Mucosa of stomach (tissue), 1 donor: ENCODE measurements at regions not wholly inside any gene's neighbourhood (a gene's known extent, or its start where the extent isn't known, plus 50 kb on each side); places are given as distances from the start of the nearest gene placed in this dataset.
"Not testable (repeated sequence)": the region's sequence is repeated elsewhere in the genome, so short reads cannot be mapped to it uniquely, and the experiment has no call there.

ENCODE experiments used
- H3K27me3 ChIP-seq: one replicate; pipeline ENCODE4 v1.7.0; 2013; ENCODE audit warnings: mild to moderate bottlenecking, low read length; ENCODE audit not compliant: control insufficient read depth, insufficient read depth
- H3K36me3 ChIP-seq: one replicate; pipeline ENCODE4 v1.7.0; 2013; ENCODE audit warnings: low read length; ENCODE audit not compliant: control insufficient read depth, insufficient read depth
- H3K4me1 ChIP-seq: one replicate; pipeline ENCODE4 v1.7.0; 2013; ENCODE audit warnings: mild to moderate bottlenecking, low read length; ENCODE audit not compliant: control insufficient read depth, insufficient read depth
- H3K4me3 ChIP-seq: one replicate; pipeline ENCODE4 v1.7.0; 2013; ENCODE audit warnings: low read length
- H3K9ac ChIP-seq: one replicate; pipeline ENCODE4 v1.7.0; 2013; ENCODE audit warnings: mild to moderate bottlenecking, low read length, moderate library complexity
- H3K9me3 ChIP-seq: one replicate; pipeline ENCODE4 v1.7.0; 2013; ENCODE audit warnings: mild to moderate bottlenecking, low read length, moderate library complexity; ENCODE audit not compliant: control insufficient read depth
- donor health status: Pancreatic carcinoma.

GRCh38 chr2:87449462-87449980, 298.4 kb upstream of the PLGLB2 start:
- H3K9ac ChIP-seq, H3K9me3 ChIP-seq, H3K4me1 ChIP-seq, H3K36me3 ChIP-seq, H3K4me3 ChIP-seq, H3K27me3 ChIP-seq: not testable (repeated sequence)

- H3K4me3 ChIP-seq, H3K27me3 ChIP-seq, H3K4me1 ChIP-seq, H3K36me3 ChIP-seq, H3K9ac ChIP-seq, H3K9me3 ChIP-seq: not testable (repeated sequence)
These were observed 295.7 kb upstream of the PLGLB2 start for GRCh38 chr2:87452193-87452592.

GRCh38 chr2:87452861-87453260, 295.0 kb upstream of the PLGLB2 start:
- not testable (repeated sequence) for H3K36me3 ChIP-seq, H3K4me3 ChIP-seq, H3K9me3 ChIP-seq

GRCh38 chr2:87453965-87454364, 293.9 kb upstream of the PLGLB2 start:
- H3K4me3 ChIP-seq, H3K36me3 ChIP-seq, H3K27me3 ChIP-seq, H3K9ac ChIP-seq, H3K4me1 ChIP-seq, H3K9me3 ChIP-seq: not testable (repeated sequence)

More at GRCh38 chr2:87452861-87453260, 295.0 kb upstream of the PLGLB2 start:
- H3K4me1 ChIP-seq, H3K9ac ChIP-seq, H3K27me3 ChIP-seq: not testable (repeated sequence)

- not testable (repeated sequence) for H3K36me3 ChIP-seq, H3K4me3 ChIP-seq, H3K4me1 ChIP-seq, H3K27me3 ChIP-seq, H3K9me3 ChIP-seq, H3K9ac ChIP-seq
These were observed 293.5 kb upstream of the PLGLB2 start for GRCh38 chr2:87454421-87454820.

GRCh38 chr2:87455209-87455853, 292.6 kb upstream of the PLGLB2 start:
- H3K9ac ChIP-seq, H3K27me3 ChIP-seq, H3K9me3 ChIP-seq, H3K4me3 ChIP-seq, H3K4me1 ChIP-seq, H3K36me3 ChIP-seq: not testable (repeated sequence)

- not testable (repeated sequence) for H3K9ac ChIP-seq, H3K4me3 ChIP-seq, H3K4me1 ChIP-seq, H3K36me3 ChIP-seq, H3K9me3 ChIP-seq, H3K27me3 ChIP-seq
These were observed 292.0 kb upstream of the PLGLB2 start for GRCh38 chr2:87455854-87456249.

GRCh38 chr2:87456477-87457128, 291.3 kb upstream of the PLGLB2 start:
- not testable (repeated sequence) for H3K27me3 ChIP-seq, H3K4me1 ChIP-seq, H3K9ac ChIP-seq, H3K9me3 ChIP-seq, H3K36me3 ChIP-seq, H3K4me3 ChIP-seq

- not testable (repeated sequence) for H3K27me3 ChIP-seq, H3K4me1 ChIP-seq, H3K36me3 ChIP-seq, H3K9ac ChIP-seq, H3K4me3 ChIP-seq, H3K9me3 ChIP-seq
These were observed 290.8 kb upstream of the PLGLB2 start for GRCh38 chr2:87457129-87457499.

- H3K9me3 ChIP-seq, H3K27me3 ChIP-seq, H3K4me1 ChIP-seq, H3K36me3 ChIP-seq, H3K4me3 ChIP-seq, H3K9ac ChIP-seq: not testable (repeated sequence)
These were observed 288.9 kb upstream of the PLGLB2 start for GRCh38 chr2:87458938-87459337.

- H3K27me3 ChIP-seq, H3K9ac ChIP-seq, H3K4me1 ChIP-seq, H3K4me3 ChIP-seq, H3K36me3 ChIP-seq, H3K9me3 ChIP-seq: not testable (repeated sequence)
These were observed 287.8 kb upstream of the PLGLB2 start for GRCh38 chr2:87460104-87460503.

GRCh38 chr2:87460662-87461061, 287.2 kb upstream of the PLGLB2 start:
- H3K4me1 ChIP-seq: not testable (repeated sequence)

GRCh38 chr2:87461671-87462070, 286.2 kb upstream of the PLGLB2 start:
- not testable (repeated sequence) for H3K4me1 ChIP-seq, H3K4me3 ChIP-seq, H3K27me3 ChIP-seq, H3K9me3 ChIP-seq, H3K9ac ChIP-seq, H3K36me3 ChIP-seq

More at GRCh38 chr2:87460662-87461061, 287.2 kb upstream of the PLGLB2 start:
- not testable (repeated sequence) for H3K9ac ChIP-seq, H3K9me3 ChIP-seq, H3K27me3 ChIP-seq, H3K4me3 ChIP-seq, H3K36me3 ChIP-seq
